SHP77 treated with DMSO at 0.1 percent for 48 hours (cell line): ENCODE measurements at regions not wholly inside any gene's neighbourhood (a gene's known extent, or its start where the extent isn't known, plus 50 kb on each side); places are given as distances from the start of the nearest gene placed in this dataset.
A peak's percentile ranks its signal among the peaks of the same experiment; 100 is the strongest.

Source experiments
- DNase-seq: peaks from one replicate; lab custom pipeline; 2025; lab: John Stamatoyannopoulos, UW

DNA sequence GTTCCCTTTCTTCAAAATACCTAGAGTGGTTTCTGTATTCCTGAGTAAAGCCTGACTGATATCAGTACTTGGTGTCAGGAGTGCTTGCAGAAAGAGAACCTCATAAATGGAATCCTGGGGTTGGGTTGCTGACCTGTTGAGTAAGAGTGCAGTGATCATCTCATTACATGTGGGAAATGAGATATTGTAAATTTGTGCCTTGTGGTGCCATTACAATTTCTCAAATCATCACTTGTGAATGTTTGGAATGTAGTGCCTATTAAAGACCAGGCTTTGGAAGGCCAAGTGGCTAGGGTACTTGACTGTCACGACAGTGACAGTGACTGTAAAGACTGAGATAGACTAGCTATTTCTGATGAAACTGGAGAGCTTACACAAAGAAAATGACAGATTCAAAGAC is 176.7 kb upstream of the CTTNBP2NL start:
- no peak for DNase-seq

DNA sequence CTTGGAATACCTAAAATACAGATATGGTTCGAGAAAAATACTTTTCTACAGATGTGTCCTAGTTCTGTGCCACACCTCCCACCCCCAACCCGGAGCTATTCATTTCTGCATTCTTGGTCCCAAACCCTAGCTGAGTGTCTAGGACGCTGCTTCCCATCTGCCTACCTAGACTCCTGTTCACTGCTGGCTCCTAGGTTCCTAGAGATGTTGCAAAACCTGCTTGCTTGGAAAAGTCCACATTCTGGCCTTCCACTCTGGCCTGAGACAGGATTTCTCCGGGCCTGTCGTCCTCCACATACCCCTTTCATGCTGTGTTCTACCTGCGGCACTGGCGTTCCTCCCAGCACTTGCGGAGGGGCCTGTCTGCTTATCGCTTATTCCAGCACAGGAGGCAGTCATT is 165.8 kb upstream of the CTTNBP2NL start:
- no peak for DNase-seq

DNA sequence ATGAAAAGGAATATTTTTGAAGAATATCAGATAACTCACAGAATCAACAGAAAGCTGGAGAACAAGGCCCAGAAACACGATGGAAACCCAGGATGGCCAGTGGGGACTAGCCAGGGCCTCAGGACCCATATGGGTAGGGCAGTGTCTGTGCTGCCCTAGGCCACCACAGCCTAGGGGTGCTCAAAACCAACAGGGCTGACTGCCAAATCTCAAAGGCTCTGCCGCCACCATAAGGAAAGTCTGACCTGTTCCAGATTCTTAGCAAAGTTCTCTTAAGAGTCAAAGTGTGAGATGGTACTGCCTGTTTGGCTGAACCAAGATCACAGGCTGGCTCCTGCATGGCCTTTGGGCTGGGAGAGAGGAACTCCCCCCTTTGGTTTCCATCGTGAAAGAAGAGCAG is 164.7 kb upstream of the CTTNBP2NL start:
- no peak for DNase-seq

DNA sequence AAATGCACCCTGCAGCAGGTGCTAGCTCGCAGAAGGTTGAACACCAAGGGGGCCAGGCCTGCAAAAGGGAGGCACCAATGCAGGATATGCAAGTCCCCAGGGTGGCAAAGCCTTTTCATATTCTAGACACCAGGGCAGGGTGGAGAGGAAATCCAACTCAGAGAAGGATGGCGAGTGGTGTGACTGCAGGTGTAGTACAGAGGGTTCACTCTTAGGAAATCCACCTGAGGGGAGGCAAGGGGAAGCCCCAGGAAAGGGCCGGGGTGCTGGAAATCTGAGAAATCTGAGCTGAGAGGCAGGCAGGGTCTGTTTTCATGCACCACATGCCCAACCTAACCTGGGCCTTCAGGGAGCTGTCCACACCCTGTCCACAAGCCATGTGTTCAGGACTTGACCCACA is 163.2 kb upstream of the CTTNBP2NL start:
- no peak for DNase-seq

DNA sequence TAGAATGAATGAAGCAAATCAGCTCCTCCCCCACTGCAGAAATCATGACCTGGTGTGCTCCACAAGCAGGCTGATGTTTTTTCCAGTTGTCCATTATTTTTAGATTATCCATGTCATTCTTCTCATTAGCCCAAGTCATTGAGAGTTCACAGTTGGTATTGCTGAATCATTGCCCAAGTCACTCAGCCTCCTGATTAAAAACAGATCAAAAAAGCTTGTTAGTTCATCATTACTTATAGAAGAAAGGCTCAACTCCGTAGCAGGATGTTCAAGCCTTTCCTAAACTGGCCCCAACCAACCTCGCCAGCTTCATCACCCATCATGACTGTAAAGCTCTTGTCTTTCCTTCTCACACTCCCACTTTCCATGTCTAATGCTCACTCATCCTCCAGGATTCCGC is 161.3 kb upstream of the CTTNBP2NL start:
- no peak for DNase-seq

DNA sequence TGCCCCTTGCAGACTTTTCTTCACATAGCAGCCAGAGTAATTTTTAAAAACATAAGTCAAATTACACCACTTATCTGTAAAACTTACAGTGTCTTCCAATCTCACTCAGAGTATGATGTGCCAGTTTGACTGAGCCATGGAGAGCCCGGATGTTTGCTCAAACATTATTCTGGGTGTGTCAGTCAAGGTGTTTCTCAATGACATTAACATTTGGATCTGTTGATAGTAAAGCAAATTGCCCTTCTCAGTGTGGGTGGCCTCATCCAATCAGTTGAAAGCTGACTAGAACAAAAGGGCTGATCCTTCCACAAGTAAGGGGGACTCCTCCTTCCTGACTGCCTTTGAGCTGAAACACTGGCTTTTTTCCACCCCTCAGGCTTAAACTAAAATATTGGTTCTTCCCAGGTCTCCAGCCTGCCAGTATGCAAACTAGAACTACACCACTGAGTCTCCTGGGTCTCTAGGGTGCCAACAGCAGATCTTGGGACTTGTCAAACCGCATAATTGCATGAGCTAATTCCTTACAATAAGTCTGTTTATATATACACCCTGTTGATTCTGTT is 157.9 kb upstream of the CTTNBP2NL start:
- no peak for DNase-seq

DNA sequence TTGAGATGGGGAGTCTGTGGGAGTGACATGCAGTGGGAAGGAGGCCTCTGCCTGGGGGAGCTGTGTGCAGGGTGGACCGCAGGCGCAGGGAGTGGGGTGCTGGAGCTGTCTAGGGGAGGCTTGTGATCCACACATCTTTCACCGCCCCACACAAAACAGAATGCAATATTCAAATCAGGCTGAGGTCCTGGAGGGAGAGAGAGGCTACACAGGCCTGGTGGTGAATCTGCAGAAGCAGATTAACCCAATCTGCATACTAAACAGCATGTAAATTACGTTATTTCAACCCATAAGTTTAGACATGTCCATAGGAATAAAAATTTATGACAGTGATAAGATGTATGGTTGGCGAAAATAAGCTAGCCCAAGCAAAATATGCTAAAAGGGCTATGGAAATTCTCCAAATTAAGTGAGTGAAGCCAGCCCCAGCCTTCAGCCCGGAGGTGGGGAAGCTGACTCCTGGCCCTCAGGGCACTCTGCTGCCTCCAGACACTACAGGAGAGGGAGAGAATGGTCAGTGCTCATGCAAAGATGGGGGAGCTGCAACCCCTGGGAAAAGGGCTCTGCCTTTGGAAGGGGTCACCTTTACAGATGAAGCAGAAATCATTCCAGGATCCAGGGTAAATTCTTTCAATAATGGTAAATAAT is 156.2 kb upstream of the CTTNBP2NL start:
- no peak for DNase-seq

DNA sequence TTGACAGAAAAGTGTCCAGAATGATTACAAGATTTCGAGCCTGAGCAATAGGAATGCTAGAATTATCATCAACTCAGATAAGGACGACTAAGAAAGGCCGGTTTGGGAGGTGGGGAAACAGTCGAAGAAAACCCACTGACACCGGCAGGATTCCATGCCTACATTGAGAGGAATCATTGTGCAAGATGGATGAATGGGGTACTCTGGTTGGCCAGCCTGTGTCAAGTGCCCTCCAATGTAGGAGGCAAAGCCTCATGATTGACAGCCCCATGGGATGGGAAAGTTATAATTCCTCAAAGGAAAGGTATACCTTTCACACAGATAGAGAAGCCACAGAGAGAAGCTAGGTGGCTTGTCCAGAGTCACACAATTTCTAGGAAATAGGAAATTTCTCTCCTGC is 153.5 kb upstream of the CTTNBP2NL start:
- no peak for DNase-seq

DNA sequence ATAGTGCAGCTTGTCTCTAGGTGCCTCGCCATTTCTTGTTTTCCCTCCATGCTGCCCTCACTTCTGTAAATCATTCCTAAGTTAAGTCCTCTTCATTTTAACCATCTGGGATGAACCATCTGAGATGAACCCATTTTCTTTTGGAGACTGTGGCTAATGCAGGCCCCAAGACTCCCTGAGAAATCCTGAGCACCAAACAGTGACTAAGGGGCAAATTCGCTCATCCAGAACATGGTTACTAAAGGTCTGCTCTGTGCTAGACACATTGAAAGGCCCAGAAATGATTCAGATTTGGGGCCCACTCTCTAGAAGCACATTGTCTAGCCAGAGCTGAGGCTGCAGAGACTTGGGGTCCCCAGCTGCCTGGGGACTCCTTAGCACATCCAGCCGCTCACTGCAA is 151.9 kb upstream of the CTTNBP2NL start:
- DNase-seq: no peak

DNA sequence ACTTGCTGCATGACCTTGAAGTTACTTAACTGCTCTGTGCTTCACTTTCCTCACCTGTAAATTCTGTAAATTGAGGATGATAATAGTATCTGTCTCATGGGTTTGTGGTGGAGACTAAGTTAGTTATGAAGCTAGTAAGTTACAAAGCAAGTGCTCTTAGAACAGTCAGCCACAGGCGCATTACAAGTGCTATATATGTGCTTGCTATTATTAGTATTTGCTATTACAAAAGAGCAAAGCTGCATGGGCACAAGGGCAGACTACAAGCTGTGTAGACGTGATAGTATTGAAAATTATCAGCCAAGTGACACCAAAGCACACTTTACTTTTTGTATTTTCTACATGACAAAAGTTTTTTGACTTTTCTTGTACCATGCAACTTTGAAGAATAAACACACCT is 150.9 kb upstream of the CTTNBP2NL start:
- DNase-seq: no peak

DNA sequence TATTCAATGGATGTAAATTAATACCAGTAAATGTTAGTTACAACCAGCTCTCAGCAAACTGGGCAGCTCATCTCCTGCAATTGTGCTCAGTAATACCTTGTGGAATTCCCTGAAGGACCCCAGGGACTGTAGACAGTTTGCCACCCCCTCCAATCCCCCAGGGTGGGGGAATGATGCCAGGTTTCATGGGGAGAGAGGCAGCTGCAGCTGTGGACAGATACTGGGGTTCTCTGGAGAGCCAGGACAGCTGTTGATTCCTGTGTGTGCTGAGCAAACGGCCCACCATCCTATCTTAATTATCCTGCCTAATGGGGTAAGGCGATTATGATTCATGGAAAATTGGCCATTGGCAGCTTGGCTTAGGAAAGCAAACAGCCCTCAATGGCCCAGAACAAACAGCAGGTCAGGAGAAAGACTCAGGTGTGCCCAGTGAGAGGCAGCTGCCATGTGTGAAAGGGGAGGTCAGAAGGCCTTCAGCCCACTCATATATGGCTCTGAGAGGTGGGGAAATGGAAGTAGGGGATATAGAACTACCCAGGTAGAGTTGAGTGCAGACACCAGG is 148.9 kb upstream of the CTTNBP2NL start:
- DNase-seq: peak; percentile 27

DNA sequence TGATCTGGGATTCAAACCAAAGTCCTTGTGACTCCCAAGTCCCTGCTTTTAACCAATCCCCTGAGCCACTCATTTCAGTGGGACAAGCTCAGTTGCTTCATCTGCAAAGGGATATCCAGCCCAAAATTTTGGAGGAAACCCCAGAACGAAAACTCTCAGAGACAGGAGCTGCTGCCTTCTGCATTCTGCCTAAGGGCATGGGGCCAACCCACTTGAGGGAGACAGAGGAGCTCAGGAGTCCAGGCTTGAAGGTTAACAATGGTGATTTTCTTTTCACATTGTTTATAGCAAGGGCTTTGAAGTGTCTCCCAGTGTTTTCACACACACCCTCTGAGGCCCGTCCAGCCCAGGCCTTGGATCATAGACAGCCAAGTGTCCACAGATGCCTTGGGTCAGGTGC is 148.1 kb upstream of the CTTNBP2NL start:
- DNase-seq: no peak

DNA sequence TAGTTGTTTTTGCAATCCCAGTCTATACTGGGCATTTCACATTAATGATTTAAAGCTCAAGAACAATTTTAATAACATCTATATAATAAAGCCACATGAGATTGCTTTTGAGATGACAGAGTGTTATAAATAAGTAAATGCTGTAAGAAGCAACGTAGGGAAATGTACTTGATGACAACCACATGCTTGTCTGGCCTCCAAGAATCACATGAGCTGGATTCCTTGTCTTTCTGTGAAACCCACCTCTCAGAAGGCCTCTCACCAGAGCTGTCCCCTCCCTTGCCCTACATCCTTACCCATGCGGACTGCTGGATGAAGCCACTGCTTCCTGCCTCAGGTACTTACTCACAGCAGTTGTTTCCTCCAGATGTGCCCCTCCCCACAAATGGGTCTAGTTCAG is 145.1 kb upstream of the CTTNBP2NL start:
- DNase-seq: no peak

DNA sequence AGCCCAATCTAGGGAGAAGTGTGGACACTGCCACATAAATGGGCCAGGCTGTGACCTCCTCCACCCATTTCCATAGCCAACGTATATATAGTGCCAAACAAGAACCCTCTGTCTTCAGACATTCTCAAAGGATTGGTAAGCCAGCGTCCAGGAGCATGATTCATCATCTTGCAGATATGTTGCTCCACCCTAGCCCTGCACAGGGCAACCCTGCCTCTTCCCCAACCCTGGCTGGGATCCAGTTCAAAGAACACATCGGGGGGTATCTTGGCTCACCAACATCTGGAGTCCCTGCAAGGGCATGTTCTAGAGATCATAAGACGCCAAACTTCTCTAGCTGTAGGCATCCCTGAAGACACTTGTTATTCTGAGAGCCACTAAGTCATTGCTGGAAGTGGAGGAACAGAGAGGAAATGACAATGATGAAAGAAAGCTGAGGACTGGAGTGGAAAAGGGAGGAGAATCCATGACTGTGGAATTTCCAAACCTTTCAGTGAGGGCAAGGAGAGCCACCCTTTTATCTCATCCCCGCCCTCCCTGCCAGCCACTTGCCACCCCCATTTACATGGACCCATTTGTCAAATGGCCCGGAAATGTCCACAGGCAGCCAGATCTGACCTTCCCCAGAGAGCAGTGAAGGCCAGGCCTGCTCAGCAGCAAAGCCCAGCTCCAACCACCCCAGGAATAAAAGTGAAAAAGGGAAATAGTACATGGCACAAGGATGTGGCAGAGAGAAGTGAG is 144.1 kb upstream of the CTTNBP2NL start:
- no peak for DNase-seq

DNA sequence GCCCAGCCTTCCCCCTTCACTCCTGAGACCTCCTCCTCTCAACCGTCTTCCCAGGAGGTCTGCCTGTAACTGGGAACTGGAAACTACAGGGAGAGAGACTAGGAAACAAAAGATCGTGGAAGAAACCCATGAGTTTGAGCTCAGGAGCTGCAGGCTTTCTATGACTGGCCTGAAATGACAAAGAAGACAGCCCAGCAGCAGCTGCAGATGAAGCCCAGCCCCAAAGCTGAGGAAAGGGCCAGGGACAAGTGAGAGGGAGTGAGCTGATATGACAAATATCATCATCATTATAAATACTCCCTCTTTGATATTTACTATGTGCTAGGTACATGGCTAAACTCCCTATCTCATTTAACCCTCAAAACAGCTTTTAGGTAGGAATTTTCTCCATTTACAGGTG is 142.6 kb upstream of the CTTNBP2NL start:
- no peak for DNase-seq

DNA sequence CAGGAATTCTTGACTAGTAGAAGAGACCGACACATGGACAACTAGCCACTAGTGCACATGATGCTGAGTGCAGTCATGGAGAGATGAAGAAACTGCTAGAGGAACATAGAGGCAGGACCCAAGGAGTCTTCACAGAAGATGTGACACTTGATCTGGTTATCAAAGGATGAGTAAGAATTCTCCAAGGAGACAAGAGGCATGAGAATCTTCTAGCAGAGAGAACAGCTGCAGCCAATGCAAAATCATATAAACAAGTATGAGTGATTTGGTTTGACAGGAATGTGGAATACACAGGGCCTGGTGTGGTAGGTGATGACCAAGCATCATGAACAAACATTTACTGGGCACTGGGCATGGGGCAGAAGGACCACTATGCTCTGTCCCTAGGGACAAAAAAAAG is 140.9 kb upstream of the CTTNBP2NL start:
- DNase-seq: no peak

DNA sequence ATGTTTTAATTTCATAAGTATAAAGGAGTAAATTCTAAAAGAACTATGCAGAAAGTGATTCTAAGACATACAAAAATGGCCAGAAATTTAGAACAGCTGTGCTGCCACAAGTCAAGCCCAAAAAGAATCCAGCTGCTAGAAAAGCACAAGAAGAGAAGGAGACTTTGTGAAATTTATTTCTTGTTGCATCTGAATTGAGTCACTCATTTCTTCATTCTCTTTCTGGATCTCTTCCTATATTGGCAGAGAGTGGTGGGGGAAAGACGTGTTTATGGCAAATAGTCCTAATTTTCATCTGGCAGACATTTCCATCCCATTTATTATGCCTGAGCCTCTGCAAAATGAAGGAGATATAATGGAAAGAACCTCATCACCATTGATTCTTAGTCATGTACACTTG is 139.6 kb upstream of the CTTNBP2NL start:
- DNase-seq: no peak

DNA sequence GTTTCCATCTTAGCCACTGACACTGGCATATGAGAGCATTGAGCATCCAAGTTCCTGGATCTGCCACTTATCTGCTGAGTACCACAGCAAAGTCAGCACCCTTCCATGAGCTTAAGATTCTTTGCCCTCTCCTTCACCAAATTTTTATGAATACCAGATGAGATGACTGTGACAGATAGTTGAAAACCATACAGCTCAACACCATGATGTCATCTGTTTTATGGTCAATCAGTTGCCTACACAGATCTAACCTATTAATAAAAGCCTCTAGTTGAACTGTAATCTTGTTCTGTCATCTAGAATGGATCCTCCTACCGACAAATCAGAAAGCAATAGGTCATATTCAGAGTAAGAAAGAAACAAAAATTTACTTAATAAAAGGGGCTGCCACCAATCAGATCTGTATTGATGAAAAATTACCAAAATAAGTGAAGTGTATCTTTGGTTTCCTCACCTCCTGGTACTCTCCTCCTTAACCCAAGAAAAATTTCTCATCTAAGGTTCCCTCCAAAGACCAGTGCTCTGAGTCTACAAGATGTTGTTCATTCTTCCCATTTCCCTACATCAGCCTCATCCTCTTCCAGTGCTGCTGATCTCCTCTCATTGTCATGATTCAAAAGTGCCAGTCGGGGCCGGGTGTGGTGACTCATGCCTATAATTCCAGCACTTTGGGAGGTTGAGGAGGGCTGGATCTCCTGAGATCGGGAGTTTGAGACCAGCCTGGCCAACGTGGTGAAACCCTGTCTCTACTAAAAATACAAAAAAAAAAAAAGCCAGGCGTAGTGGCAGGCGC is 138.8 kb upstream of the CTTNBP2NL start:
- DNase-seq: no peak

DNA sequence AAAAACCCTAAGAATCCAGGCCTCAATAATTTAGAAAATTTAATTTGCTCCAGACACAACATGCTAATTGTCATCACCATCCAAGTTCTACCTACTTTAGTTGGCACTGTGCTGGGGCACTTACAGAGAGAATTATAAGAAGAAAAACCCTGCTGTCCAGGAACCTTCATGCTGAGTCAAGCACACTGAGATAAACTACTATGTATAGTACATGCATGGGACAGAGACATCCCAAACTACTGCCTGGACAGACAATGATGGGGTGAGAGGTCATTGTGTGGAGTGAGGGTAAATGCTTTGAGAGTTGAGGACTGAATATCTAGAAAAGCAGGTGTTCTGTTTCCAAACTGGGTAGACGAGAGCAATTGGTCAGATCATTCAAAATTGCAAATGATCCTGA is 135.3 kb upstream of the CTTNBP2NL start:
- no peak for DNase-seq

DNA sequence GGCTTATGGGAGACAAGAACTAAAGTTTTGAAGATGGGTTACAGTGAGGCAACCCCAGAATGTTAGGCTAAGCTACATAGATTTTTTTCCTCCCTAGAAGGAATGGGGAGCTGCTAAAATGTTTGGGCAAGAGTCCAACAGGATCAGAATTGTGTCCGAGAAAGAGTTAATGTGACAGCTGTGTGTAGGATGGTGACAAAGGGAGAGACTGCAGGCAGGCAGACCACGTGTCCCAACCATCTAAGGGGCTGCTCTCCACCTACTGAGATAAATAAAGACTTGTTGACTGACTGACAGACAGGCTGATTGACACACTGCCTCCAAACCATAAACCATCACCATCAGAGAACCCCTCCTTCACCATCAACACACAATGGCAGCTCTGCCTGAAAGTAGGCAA is 133.7 kb upstream of the CTTNBP2NL start:
- no peak for DNase-seq

DNA sequence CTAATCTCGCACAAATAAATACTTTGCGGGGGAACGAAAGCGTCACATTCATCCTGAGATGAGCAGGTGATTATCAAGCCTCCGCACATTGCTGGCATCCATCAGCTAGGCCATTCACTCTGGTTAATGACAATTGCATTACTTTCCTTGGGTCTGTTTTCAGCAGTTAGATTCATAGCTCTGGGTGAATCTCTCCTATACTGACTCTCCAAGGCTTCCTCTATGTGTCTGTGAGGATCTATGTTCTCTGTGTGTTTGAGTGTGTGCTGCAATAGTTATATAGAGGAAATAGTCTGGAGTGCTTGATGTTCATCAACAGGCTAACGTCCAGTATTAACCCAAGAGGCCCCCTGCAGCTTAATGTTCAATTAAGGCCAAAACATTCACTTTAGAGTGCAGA is 133.0 kb upstream of the CTTNBP2NL start:
- DNase-seq: no peak

DNA sequence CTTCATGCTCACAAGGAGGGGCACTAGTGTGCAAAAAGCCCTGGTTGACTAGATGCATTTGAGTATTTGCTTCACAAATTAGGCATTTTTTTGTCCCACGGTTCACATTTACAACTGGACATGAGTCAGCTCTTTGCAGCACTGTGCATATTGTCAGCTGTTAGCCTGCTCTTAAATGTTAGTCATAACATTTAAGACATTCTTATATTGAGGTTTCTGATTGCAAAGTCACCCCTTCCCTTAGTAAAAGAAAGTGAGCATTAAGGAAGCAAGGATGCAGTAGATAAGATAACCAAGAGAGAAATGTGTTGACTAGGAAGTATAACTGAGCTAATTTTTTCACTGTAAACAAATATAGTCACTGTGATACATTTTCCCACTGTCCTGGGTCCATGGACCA is 132.6 kb upstream of the CTTNBP2NL start:
- no peak for DNase-seq

DNA sequence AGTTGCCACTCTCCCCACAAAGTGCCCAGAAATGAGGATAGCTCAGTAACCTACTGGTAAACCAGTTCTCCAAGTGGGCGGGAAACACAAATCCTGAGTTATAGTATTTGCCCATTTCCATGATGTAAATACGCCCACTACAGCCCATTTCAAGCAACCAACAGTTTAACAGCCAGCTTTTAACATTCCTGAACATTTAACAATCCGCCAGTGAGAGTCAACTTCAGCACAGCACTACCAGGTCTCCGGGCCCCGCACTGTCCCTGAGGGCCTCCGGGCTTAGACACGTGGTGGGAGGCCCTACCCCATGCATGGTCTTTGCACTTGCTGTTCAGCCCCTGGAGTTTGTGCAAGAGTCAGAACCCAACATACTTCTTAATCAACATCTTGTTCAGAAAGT is 132.0 kb upstream of the CTTNBP2NL start:
- DNase-seq: no peak
